Stimulated activated naive CD4-positive, alpha-beta T cell treated with Interleukin-2 at 50 U/mL for 16 hours (primary cell): ENCODE measurements at regions not wholly inside any gene's neighbourhood (a gene's known extent, or its start where the extent isn't known, plus 50 kb on each side); places are given as distances from the start of the nearest gene placed in this dataset.

ENCODE experiments used
- DNase-seq: peaks from one replicate; lab custom pipeline; 2025; lab: John Stamatoyannopoulos, UW

DNA sequence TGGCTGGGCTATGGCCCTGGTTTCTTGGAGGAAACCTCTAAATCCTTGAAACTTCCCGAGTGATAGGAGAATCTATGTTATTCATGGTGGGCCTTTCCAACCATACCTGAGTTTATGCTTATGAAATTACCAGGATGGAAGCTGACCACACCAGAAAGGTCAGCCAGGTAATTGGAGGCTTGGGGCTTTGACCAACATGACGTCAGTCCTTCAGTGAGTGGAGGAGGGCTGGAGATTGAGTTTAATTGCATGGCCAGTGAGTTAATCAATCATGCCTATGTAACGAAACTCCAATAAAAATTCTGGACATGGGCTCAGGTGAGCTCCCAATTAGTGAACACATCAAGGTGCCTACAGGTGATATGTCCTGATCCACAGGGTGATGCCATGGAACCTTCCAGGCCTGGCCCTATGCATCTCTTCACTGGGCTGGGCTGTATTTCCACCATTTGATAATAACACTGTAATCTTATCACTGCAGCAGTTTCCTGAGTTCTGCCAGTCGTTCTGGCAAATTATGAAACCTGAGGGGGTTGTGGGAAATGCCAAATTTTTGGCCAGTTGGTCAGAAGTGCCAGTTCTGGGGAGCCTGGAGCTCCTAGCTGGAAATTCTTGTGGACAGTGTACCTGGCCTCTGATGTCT lies 106.5 kb downstream of the CDH26 start:
- no peak for DNase-seq

DNA sequence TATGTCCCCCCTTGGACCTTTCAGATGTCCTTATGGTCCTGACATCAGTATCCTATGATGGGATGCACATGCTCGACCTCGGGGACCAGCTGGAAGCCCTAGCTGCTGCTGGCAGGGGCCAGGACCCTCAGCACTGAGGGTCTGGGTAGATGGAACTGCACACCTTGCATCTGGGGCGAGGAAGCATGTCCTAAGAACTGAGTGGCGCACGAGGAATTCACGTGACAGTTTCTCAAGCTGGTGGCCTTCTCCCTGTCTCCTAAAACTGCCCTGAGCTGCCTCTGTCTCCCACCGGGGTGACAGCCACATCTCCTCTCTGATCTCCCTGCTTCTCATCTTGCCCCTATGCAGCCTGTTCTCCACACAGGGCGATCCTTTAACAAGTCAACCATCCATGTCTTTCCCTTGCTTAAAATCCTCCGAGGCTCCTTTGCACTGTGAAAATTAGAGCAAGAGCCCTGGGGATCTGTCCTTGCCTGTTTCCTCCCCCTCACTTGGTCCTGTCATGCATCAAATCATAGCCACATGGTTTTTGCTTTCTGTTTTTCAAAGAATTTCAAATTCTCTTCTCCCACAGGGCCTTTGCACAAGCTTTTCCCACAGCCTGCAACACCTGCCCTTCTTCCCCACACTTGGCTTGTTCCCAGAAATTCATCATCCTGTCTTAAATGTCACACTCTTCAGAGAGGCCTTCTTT lies 107.7 kb downstream of the CDH26 start:
- DNase-seq, result no peak

DNA sequence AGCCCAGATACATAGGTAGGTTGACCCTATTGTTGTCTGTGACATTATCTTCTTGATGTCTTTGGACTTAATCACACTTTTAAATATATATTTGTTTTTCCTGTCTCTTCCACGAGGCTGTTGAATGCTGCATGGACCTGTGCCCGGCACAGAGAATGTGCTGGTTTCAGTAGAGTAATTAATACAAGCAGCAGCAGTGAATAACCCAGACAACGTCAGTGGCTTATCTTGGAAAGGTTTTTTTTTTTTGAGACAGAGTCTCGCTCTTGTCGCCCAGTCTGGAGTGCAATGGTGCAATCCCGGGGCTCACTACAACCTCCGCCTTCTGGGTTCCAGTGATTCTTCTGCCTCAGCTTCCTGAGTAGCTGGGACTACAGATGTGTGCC lies 108.2 kb downstream of the CDH26 start:
- DNase-seq, result no peak

DNA sequence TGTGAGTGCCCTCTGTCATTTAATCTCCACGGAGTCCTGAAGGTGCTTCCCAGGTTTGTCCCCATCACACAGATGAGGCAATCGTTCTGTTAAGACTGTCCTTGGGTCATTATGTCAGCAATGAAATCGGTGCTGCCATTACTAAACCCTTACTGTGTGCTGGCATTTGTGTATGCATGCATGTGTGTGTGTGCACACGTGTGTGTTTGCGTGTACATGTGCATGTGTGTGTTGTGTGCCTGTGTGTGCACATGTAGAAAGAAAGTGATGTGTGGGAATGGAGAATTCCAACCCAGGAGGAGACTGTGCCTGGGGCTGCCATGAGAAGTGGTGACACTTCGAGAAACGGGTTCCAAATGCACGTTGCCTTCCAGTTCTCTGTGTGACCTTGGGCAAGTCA lies 110.3 kb downstream of the CDH26 start:
- no peak for DNase-seq

DNA sequence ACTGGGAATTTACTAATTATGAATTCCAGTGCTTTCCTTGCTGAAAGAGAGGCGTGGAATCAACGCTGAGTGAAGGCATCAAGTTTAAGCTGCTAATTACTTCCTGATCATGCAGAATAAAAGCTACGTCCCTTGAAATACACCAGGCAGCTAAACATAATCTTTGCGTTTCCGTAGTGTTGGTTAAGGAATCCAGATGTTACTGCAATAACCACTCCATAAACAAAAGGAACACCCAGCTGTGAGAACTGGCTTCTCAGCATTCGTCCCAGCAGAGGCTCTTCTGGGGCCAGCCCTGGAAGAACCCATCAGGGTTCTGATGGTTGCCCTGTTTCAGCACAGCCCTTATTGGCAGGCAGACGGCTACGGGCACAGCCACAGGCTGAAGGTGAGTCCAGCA lies 111.4 kb downstream of the CDH26 start:
- DNase-seq, result no peak

DNA sequence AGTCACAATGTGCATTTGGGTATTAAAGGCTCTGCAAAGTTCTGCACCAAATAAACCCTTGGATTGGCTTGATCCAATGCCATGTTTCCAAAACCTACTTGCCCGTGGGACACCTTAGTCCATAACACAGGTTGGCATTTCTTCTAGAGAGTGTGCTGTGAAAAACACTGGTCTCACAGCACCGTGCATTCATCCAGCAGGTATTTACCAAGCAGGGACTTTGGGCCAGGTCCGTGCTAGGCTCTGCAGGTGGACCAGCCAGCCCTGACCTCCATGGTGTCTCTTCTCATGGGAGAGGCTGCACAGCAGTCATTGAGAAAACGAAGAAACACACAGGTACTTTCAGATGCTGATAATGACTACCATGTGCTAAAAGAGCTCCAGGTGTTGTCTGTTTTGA lies 112.6 kb downstream of the CDH26 start:
- DNase-seq, result no peak

DNA sequence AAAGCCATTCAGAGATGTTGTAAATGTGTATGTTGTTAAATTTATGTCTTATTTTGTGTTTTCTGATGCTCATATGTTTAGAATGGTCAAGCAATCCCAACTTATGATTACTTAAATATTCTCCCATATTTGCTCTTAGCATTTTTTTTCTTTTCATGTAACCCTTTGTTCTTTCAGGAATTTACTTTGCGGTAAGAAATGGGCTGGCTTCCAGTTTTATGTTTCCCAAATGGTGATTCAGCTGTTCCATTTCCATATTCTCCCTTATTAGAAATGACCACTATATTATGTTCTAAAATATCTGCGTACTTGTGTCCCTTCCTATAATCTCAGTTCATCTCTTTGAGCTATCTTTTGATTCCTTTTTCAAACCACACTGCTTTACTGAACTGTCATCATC lies 113.7 kb downstream of the CDH26 start:
- no peak for DNase-seq

DNA sequence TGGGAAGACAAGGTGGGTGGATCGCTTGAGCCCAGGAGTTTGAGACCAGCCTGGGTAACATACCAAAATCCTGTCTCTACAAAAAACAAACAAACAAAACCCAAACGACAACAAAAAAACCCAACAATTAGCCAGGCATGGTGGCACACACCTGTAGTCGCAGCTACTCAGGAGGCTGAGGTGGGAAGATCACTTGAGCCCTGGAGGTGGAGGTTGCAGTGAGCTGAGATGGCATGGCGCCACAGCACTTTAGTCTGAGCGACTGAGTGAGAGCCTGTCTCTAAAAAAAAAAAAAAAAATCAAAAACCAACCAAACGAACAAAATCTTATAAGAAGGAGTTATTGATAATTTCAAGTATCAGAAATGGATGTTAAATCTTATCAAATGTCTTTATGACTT lies 114.9 kb downstream of the CDH26 start:
- DNase-seq, result no peak

DNA sequence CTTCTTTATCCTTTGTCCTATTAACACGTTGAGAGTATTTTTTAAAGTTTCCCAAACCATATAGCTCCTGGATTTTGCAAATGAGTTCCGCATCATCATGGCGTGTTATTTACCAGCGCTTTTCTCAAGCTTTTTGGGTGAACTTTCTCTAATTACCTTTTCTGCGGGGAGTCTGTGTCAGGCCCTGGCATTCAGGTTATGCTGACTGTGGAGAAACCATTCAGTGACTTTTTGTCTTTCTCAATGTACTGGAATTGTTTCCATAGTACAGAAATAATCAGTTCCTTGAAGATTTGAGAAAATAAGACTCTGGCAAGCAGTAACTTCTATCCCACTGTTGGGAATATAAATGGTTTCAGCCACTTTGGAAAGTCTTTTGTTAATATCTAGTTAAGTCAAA lies 115.3 kb downstream of the CDH26 start:
- no peak for DNase-seq

DNA sequence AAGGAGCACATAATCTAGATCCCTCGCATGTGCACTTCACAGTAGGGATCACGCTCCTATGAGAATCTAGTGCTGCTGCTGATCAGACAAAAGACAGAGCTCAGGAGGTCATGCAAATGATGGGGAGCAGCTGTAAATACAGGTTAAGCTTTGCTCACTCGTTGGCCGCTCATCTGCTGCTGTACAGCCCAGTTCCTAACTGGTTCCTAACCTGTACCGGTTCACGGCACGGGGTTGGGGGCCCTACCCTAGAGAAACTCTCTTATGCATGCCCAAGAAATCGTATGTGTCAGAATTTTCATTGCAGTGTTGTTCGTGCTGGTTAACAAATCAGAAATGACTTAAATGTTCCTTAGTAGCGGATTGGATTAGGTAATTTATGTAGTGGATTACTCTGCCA lies 116.1 kb downstream of the CDH26 start:
- DNase-seq, result no peak

DNA sequence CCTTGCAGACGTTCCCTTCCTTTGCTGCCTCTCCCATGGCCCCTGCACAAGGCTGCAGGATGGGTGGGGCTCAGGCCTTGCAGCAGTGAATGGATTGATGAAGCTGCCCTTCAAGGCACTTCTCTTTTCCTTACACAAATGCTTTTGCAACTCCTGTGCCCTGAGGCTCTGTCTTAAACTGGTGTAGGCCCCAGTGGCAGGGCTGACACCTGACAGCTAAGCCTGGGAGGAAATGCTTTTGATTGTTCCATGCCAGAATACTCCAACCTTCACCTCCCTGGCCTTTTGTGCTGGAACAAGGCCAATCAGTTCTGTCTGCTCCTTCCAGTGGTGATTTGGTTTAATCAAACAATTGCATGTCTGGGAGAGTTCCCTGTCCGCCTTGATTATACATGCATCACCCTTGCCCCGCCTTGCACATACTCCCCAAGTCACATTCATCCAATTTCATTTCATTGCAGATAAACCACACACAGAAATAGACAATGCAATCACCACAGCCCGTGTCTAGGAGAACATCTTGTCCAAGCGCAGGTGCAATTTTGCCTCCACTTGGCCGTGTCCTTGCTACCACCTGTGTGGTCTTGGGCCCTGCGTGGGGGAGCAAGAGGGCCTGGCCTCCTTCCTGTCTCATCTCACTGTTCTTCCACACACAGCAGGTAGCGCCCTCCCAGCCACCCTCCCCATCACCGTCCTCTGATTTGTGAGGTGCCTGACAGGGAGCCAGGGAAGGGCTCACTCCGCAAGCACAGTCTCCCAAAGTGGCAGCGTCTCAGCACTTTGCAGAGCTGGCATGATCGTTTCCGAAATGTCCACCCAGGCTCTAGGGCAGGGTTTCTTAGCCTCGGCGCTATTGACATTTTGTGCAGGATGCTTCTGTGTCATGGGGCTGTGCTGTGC lies 120.4 kb downstream of the CDH26 start:
- DNase-seq, result no peak

DNA sequence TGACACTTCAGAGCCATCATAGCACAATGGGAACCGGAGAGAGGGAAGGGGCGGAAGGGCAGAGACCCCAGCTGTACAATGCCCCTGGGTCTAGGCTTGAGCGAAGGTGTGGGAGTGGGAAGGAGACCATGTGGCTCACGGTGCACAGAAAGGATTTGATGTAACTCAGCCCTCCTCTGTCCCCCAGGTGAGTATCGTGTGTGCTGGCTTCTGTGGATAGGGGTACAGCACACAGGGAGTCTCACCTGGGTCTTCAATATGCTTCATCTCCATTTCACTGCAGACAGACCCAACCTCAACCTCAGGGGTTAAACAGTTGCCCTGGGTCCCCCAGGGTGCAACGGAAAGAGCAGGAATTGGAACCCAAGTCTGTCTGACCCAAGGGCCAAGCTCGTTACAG lies 122.2 kb downstream of the CDH26 start:
- no peak for DNase-seq

DNA sequence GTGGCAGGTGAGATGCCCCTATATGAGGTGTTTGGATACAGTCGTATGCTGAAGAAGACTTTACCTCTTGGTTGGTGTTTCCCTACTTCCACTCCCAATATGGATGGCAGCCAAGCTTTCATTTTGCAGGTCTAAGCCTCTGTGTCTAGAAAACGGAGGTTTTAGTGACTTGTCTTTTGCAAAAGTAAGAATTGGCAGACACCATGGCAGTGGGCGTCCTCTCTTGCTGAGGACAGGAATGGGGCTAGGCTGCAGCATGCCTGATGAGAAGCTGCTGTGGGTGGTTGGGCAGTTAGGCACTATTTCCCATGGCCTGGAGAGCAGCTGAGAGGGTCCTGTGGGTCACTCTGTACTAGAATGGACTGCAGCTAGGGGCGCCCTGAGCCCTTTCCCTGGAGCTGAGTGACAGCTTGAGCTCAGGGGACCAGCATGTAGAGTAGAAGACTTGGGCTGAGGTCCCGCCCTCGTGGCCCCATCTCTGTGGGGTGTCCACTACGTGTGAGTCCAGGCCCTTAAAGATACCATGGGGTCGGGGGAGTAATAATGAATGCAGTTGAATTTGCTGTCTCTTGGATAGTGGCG lies 127.4 kb downstream of the CDH26 start:
- DNase-seq, result no peak

DNA sequence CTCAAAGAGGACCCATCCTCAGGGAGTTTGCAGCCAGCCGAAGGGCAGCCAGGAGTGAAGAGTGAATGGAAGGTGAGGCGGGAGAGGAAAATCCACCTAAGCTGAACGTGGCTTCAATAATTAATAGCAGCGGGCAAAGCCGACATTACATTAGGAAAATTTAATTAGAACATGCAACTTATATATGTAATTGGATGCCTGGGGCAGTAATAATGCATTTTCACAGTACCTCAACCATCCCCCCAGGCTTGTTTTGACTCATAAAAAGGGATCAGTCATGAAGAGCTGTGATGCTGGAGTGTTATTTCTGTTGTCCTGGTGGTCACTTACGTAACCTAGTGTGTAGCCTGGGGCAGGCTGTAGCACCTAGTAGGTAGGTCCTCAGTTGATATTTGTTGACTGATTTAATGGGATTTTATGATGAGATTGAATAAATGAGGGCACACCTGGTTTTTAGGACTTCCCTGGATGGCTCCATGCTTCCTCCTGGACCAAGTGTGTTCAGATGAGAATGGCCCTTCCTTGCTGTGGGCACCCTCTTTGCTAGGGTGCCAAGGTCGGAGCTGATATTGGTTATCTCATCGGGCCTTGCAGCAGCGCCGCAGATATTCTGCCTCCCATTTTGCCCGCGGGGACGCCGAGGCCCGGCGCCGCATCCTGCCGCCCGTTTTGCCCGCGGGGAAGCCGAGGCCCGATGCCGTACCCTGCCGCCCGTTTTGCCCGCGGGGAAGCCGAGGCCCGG lies 128.8 kb downstream of the CDH26 start:
- DNase-seq, result no peak

DNA sequence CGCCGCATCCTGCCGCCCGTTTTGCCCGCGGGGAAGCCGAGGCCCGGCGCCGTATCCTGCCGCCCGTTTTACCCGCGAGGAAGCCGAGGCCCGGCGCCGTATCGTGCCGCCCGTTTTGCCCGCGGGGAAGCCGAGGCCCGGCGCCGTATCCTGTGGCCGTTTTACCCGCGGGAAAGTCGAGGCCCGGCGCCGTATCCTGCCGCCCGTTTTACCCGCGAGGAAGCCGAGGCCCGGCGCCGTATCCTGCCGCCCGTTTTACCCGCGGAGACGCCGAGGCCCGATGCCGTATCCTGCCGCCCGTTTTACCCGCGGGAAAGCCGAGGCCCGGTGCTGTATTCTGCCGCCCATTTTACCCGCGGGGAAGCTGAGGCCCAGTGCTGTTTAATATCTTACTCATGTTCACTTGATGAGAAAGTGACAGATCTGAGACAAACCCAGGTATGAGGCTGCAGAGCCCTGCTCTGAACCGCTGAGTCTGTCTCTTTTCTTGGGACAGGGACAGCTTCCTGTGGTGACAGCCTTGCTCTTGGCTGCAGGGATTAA lies 129.4 kb downstream of the CDH26 start:
- no peak for DNase-seq

DNA sequence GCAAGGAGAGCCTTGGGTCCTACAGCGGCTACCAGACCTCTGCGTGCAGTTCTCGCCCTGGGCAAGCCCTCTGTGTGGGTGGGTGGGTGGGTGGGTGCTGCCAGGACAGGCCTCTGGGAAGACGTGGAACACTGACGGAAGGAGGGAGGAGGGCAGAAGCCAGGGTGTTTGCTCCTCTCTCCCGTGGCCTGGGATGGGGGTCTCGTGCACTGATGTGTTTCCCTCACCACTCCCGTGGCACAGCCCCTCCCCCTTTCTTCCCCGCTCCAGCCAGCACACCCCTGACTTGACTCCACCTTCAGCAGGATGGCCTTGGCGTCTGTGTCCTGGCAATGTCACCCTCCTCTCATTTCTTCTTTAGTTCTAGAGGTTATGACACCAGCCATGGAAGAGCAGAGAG lies 130.0 kb downstream of the CDH26 start:
- DNase-seq, result no peak

DNA sequence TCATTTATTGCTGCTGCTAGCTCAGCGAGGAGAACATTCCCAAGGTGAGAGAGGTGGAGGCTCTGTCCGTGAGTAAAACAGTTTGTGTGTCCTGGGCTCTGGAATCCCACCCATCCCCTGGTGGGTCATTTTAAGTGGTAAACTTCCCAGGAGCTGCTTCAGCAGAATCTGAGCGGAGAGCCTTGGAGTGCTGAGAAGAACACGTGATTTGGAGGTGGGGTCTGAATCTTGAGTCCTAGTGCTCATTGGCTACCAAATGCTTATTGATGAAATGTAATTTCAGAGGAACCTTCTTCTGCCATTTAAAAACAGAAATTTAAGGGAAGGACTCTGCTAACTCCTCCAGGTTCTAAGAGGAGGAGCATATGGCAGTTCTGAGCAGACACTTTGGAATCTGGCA lies 132.4 kb downstream of the CDH26 start:
- no peak for DNase-seq

DNA sequence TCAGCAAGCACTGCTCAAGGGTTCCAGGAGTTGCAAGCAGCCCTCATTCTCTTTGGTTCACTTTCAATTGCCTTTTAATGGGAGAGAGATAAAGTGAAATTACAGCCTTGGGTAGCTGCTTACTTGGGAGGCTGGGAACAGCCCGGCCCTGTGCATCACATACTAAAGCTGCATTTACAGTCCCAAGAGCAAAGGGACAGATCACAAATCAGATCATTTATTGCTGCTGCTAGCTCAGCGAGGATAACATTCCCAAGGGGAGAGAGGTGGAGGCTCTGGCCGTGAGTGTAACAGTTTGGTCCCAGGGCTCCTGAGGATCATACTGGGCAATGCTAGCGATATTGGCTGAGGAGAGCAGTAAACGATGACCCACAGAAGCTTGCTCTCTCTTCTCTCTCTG lies 133.1 kb downstream of the CDH26 start:
- no peak for DNase-seq

DNA sequence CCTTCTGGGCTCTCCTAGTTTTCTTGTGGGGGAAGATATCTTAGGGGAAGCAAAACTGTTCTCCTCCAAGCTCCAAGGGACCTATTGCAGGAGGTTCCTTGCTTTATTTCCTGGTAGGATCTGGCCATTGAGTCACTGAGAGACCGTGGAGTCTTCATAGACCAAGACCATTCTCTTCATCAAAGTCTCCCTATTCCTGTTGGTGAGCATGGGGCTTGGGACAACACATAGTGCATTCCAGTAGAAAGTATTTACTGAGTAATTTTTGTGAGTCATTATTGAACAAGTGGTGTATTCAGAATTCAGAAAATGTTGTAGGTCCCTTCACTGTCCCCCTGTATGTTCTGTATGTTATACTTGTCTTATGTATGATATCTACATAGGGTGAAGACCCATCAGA lies 133.6 kb downstream of the CDH26 start:
- no peak for DNase-seq

DNA sequence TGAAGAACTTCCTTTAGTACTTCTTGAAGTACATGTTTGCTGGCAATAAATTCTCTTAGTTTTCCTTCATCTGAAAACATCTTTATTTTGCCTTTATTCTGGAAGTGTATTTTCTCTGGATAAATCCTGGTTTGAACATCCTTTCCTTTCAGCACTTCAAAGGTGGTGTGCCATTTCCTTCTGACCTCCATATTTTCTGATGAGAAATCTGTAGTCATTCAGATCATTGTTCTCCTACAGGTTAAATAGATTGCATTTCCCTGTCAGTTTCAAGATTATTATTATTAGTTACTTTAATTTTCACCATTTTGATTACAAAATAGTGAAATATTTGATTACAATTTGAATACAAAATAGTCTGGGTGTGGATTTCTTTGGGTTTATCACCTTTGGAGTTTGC lies 134.5 kb downstream of the CDH26 start:
- DNase-seq, result no peak

DNA sequence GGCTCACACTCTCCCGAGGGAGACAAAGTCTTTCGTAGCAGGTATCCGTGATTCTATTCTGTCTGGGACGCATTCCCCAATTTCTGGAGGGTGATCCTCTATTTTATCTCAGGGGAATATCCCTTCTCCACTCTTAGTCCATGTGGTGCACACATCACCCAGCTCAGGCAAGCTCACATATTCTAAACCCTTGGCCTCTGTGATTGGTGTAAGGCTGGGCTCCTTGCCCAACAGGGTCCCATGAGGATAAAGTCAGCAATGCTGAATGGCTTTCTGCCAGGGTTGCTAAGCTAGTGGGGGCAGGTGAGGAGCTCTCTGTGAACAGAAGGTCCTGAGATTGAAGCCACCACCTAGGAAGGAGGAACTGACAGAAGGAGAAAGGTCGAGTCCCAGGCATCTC lies 137.2 kb downstream of the CDH26 start:
- no peak for DNase-seq

DNA sequence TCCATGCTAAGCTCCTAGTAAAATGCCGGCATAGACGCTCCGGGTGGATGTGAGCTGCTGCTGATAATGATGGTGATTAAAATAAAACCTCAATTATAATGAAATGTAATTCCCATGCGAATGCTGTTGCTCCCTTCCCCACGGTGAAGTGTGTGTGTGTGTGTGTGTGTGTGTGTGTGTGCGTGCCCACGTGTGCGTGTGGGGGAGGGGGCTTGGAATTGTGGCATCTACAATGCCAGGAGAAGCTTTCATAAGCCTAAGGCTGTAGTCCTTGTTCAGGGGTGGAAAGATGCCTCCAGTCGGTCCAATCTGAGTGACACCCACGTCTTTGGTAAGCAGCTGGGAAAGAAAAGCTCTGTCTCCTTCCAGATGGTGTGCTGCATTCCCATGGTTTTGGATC lies 137.9 kb downstream of the CDH26 start:
- no peak for DNase-seq
